GM23338 (cell line): ENCODE measurements at regions not wholly inside any gene's neighbourhood (a gene's known extent, or its start where the extent isn't known, plus 50 kb on each side); places are given as distances from the start of the nearest gene placed in this dataset.

ENCODE experiments used
- ATAC-seq: fragments of 200-7000 bp; cut with Tn5 transposase; 3 replicates; pipeline ENCODE4 v1.9.1; 2020
- DNase-seq: peaks from one replicate; pipeline ENCODE4 v3.0.0-alpha.2; 2015; ENCODE audit warnings: low spot score
- H2AFZ ChIP-seq: fragments of 200-600 bp; sonication (generic); 2 replicates; pipeline ENCODE4 v1.8.0; 2016; ENCODE audit warnings: antibody characterized with exemption, mild to moderate bottlenecking, moderate library complexity
- H3F3A ChIP-seq: fragments of 200-600 bp; sonication (generic); replicated peaks from 2 replicates; pipeline ENCODE4 v1.8.0; 2017; ENCODE audit warnings: antibody characterized with exemption, mixed run types, low read depth
- H3K27ac ChIP-seq: fragments of 200-600 bp; sonication (generic); 2 replicates; pipeline ENCODE4 v1.6.1; 2016; ENCODE audit warnings: low read depth
- H3K27me3 ChIP-seq: fragments of 200-600 bp; sonication (generic); 2 replicates; pipeline ENCODE4 v1.8.0; 2016; ENCODE audit warnings: mild to moderate bottlenecking, mixed run types, moderate library complexity; ENCODE audit not compliant: insufficient read depth
- H3K36me3 ChIP-seq: fragments of 200-600 bp; sonication (generic); 2 replicates; pipeline ENCODE4 v1.8.0; 2016; ENCODE audit warnings: mild to moderate bottlenecking; ENCODE audit not compliant: insufficient read depth
- H3K4me1 ChIP-seq: fragments of 200-600 bp; sonication (generic); 2 replicates; pipeline ENCODE4 v1.8.0; 2016; ENCODE audit warnings: mild to moderate bottlenecking, moderate library complexity; ENCODE audit not compliant: insufficient read depth
- H3K4me2 ChIP-seq: fragments of 200-600 bp; sonication (generic); 2 replicates; pipeline ENCODE4 v1.7.1; 2017; ENCODE audit warnings: mixed run types
- H3K4me3 ChIP-seq: fragments of 200-600 bp; sonication (generic); 2 replicates; pipeline ENCODE4 v1.6.1; 2016; ENCODE audit warnings: mixed run types
- H3K79me2 ChIP-seq: fragments of 200-600 bp; sonication (generic); replicated peaks from 2 replicates; pipeline ENCODE4 v1.8.0; 2017; ENCODE audit warnings: mild to moderate bottlenecking; ENCODE audit not compliant: insufficient read depth
- H3K9me2 ChIP-seq: fragments of 200-600 bp; sonication (generic); 2 replicates; pipeline ENCODE4 v1.8.0; 2017; ENCODE audit not compliant: insufficient read depth
- H4K20me1 ChIP-seq: fragments of 200-600 bp; sonication (generic); replicated peaks from 2 replicates; pipeline ENCODE4 v1.8.0; 2017; ENCODE audit warnings: mild to moderate bottlenecking; ENCODE audit not compliant: insufficient read depth
- H3K27ac Mint-ChIP-seq: 2 replicates; pipeline ENCODE4 v1.8.0; 2020; ENCODE audit warnings: inconsistent platforms, mild to moderate bottlenecking, moderate library complexity, mixed read lengths
- H3K27me3 Mint-ChIP-seq: 3 replicates; pipeline ENCODE4 v1.8.0; 2022; ENCODE audit warnings: low read depth, mild to moderate bottlenecking, moderate library complexity, mixed read lengths, inconsistent platforms; ENCODE audit not compliant: insufficient read depth, poor library complexity
- H3K36me3 Mint-ChIP-seq: 3 replicates; pipeline ENCODE4 v1.8.0; 2021; ENCODE audit warnings: low read depth, mild to moderate bottlenecking, inconsistent platforms, moderate library complexity, mixed read lengths
- H3K4me1 Mint-ChIP-seq: 3 replicates; pipeline ENCODE4 v1.8.0; 2020; ENCODE audit warnings: mild to moderate bottlenecking, inconsistent platforms, mixed read lengths
- H3K4me3 Mint-ChIP-seq: 3 replicates; pipeline ENCODE4 v1.8.0; 2021; ENCODE audit warnings: moderate library complexity, mild to moderate bottlenecking, inconsistent platforms, mixed read lengths
- H3K9me3 Mint-ChIP-seq: 3 replicates; pipeline ENCODE4 v1.8.0; 2020; ENCODE audit warnings: moderate library complexity, mild to moderate bottlenecking, inconsistent platforms, mixed read lengths
- CTCF ChIP-seq, 2 experiments: fragments of 200-600 bp in 1 of 2; sonication (generic) in 1 of 2; conservative IDR thresholded peaks; 2 replicates each; pipeline versions ENCODE4 v1.5.1 to v1.6.1; 2016 to 2017; ENCODE audit warnings: antibody characterized with exemption in 2 of 2, low read depth in 2 of 2, mild to moderate bottlenecking in 2 of 2, moderate library complexity in 1 of 2
- ETS1 ChIP-seq: IDR thresholded peaks from 2 replicates; pipeline ENCODE4 v1.6.1; 2016; ENCODE audit warnings: antibody characterized with exemption
- EZH2 ChIP-seq: fragments of 200-600 bp; sonication (generic); IDR thresholded peaks from one replicate; pipeline ENCODE4 v1.8.0; 2017; ENCODE audit warnings: antibody characterized with exemption, mild to moderate bottlenecking, low read depth; ENCODE audit not compliant: unreplicated experiment
- NANOG ChIP-seq: IDR thresholded peaks from 2 replicates; pipeline ENCODE4 v1.6.1; 2016; ENCODE audit warnings: antibody characterized with exemption, borderline replicate concordance
- POLR2AphosphoS5 ChIP-seq: IDR thresholded peaks from 2 replicates; pipeline ENCODE4 v1.6.1; 2016; ENCODE audit warnings: antibody characterized with exemption, low read depth
- STAT1 ChIP-seq: IDR thresholded peaks from one replicate; pipeline ENCODE4 v1.6.1; 2016; ENCODE audit warnings: antibody characterized with exemption; ENCODE audit not compliant: unreplicated experiment
- ZNF114 ChIP-seq: fragments of 250-450 bp; sonication (Bioruptor Pico); IDR thresholded peaks from 2 replicates; pipeline ENCODE4 v1.5.0; 2020; ENCODE audit warnings: mild to moderate bottlenecking, moderate library complexity
- ZNF331 ChIP-seq: fragments of 250-450 bp; sonication (Bioruptor Pico); IDR thresholded peaks from 2 replicates; pipeline ENCODE4 v1.5.0; 2020; ENCODE audit warnings: low read depth, mild to moderate bottlenecking, moderate library complexity
- ZNF462 ChIP-seq: fragments of 250-450 bp; sonication (Bioruptor Pico); IDR thresholded peaks from 2 replicates; pipeline ENCODE4 v1.5.0; 2020; ENCODE audit warnings: mild to moderate bottlenecking, moderate library complexity

GRCh38 chr15:39180030-39180429 lies 400.8 kb upstream of the THBS1 start:
- H4K20me1 ChIP-seq: no peaks in the 10 kb centered on the region

More at GRCh38 chr15:39180030-39180429, 400.8 kb upstream of the THBS1 start:
- Histone ChIP-seq H3K27me3 (no peaks in the 10 kb centered on the region), H3K4me2 (no peak overlapping the region), H3K4me1 (no peaks in the 10 kb centered on the region), H2AFZ (no peak overlapping the region), H3K9me2 (0 out of 2 replicates have a peak, but pooled peaks cover 2% of the 10 kb centered on the region), H3K27ac (no peak overlapping the region), H3K36me3 (no peaks in the 10 kb centered on the region), H3K79me2 (no peaks in the 10 kb centered on the region), H3K4me3 (no peak overlapping the region), H3F3A (no peaks in the 10 kb centered on the region)
- H3K4me3 Mint-ChIP-seq: no peak overlapping the region
- TF ChIP-seq NANOG (no peak), CTCF (conservative IDR thresholded peaks at IDR 0.05; ENCODE audit: low read depth in 2 of 2) (no peak), ZNF114 (CRISPR knock-in tag) (no peak), STAT1 (no peak), ETS1 (no peak), EZH2 (no peak), ZNF462 (CRISPR knock-in tag) (no peak), POLR2AphosphoS5 (no peak), ZNF331 (CRISPR knock-in tag) (no peak)
- DNase-seq: no peak
- peaks cover 8% of the 10 kb centered on the region; the same call in 2 of the 3 replicates for H3K4me1 Mint-ChIP-seq
- no peak overlapping the region for H3K27ac Mint-ChIP-seq
- H3K36me3 Mint-ChIP-seq: no peaks in the 10 kb centered on the region
- H3K9me3 Mint-ChIP-seq: no peaks in the 10 kb centered on the region
- H3K27me3 Mint-ChIP-seq: no peaks in the 10 kb centered on the region
- no peak for ATAC-seq
